ENCODE measurements at regions not wholly inside any gene's neighbourhood (a gene's known extent, or its start where the extent isn't known, plus 50 kb on each side); places are given as distances from the start of the nearest gene placed in this dataset.

DNA sequence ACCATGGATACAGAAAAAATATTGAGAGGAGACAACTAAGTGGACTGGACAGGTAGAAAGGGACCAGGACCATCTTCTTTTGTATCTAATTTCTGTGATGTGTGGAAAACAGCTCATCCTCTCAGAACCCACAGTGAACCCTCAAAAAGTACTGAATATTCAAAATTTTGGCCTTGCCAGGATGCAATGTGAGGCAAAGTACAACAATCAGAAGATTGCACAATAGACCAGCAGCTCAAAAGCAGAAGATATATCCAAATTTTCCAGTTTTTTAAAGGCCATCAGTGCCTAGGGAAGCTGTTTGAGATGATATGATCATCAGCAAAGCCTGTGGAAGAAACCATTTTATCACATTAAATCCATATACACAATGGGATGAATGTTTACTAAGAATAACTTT lies 973.3 kb upstream of the MIR17HG start:
- no peak for DNase-seq

DNA sequence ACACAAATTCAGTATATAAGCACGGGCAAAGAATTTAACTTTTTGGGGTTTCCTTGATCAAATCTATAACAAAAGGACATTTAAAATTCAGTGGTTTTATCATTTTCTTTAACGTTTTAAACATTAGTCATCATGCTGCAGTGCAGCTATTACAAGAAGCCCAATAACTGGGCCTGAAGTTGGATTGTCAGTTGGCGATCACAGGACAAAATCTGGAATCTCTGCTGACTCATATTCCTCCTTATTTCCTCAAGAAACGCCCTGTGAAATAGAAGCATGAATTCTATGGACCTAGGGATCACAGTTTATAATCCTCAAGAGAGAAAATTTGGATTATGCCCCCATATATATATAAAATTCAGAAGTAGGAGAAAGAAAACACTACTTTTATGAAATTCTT lies 971.6 kb upstream of the MIR17HG start:
- no peak for DNase-seq

DNA sequence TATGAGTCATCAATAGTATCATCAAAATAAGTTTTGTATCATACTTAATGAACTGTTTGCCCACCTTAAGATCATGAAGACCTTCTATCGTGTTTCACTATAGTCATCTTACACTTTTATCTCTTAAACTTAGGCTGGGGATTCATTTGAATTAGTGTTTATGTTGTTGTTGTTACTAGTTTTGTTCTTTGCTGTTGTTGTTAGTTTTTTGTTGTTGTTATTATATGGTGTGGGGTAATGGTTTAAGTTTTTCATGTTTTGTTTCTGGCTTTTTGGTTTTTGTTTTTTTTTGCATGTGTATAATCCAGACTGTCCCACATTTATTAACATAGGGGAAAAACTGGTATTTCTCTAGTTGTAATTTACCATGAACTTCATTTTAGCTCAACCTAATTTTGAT lies 965.1 kb upstream of the MIR17HG start:
- no peak for DNase-seq

DNA sequence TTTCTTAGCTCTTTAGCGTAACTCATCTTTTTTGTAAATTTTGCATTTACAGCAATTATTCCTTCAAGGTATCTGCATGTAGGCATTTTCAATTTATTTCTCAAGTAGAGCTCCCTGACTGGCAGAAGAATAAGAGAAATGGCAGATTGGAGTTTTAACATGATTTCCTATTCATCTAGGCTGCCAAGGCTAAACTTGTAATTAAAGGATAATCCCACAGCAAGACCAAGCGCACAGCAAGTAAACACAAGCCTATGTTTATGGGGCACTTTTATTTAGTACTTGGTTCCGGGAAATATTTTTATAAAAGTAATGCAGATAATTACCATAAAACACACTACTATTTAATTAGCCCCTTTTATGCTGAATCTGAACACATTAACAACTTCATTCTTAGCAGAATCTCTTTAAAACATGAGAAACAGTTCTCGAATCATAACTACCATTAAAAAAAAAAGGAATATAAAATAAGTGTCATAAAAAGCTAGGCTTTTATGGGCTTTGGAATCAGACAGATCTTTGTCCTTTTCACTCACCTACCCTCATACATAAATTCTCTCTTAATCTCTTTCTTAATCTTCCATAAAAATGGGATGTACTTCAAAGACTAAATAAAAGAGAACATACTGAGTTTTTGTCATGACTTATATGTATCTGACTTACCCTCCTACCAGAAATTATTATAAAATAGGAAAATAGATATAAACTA lies 961.6 kb upstream of the MIR17HG start:
- no peak for DNase-seq

DNA sequence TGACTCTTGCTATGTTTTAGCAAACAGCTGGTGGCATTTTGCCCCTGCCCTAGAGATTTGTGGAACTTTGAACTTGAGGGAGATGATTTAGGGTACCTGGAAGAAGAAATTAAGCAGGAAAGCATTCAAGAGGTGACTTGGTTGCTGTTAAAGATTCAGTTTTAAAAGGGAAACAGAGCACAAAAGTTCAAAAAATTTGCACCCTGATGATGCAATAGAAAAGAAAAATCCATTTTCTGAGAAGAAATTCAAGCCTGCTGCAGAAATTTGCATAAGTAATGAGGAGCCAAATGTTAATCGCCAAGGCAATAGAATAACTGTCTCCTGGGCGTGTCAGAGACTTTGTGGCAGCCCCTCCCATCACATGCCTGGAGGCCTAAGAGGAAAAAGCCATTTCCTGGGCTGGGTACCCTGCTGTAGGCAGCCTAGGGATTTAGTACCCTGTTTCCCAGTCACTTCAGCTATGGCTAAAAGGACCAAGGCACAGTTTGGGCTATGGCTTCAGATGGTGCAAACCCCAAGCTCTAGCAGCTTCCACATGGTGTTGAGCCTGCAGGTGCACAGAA lies 958.5 kb upstream of the MIR17HG start:
- no peak for DNase-seq

DNA sequence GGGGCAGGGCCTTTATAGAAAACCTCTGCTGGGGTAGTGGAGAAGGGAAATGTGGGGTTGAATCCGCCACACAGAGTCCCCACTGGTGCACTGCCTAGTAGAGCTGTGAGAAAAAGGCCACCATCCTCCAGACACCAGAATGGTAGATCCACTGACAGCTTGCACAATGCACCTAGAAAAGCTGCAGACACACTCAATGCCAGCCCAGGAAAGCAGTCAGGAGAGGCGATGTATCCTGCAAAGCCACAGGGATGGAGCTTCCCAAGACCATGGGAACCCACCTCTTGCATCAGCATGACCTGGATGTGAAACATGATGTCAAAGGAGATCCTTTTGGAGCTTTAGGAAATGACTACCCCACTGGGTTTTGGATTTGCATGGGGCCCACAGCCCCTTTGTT lies 958.0 kb upstream of the MIR17HG start:
- no peak for DNase-seq

DNA sequence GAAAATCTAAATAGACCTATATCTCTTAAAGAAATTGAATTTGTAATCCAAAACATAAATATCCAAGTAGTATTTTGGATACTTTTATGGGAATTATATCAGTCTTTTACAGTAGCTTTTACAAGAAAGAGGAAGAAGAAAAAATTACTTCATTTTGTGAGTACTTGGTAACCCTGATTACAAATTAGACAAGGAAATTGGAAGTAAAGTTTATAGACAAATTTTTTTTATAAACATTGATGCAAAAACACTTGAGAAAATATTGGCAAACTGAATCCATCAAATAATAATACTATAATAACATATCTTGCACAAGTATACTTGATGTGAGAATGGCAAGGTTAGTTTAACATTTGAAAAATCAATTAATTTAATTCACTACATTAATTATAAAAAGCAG lies 954.1 kb upstream of the MIR17HG start:
- DNase-seq = no peak

DNA sequence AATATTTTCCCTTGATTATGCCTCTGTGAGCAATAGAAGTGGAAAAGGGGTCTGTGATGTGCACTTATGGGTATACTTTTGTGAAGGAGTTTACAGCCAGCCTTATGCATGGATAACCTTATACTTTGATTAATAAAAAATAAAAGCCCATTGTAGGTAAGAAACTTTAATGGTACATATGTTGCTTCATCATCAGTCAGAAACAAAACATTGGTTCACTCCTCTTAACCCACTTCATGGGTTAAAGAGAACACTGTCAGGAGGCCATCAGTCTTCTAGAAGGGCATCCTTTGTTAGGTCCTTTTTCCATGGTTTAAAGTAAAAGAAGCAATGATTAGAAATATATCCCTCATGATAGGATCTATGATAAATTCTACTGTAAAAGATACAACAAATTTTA lies 952.1 kb upstream of the MIR17HG start:
- DNase-seq = no peak

DNA sequence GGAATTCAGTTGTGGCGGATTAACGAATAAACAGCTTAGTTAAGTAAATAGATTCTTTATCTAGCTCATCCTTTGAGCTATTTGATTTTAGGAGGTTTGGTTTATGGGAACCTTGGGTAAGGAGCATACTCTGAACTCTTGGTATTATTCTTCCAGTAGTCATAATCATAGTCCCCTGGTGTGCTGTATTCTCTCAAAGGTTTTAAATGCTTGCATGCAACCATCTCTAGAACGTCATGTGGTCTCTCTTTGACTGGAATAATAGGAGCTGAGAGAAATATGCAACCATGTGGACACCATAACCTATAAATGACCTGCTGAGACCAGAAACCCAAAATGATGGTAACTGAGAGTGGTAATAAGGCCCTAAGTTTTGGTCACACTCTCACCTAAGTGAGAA lies 951.6 kb upstream of the MIR17HG start:
- no peak for DNase-seq

DNA sequence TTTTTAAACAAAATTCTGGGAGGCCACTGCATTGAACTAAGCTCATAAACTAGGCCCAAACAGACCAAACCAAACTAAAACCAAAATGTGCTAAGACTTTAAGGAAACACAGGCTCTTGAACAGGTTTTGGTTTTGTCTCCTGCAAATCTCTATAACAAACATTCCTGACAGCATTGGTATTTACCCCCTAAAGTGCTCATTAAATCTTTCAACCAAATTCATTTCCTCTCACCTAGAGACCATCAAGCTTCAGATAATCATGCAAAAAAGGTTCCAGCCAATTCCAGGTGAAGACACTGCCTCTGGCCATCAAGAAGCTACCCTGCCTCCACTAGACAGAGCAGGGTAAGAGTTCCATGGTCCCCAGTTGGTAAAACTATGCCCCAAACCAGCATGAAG lies 951.2 kb upstream of the MIR17HG start:
- DNase-seq = no peak

DNA sequence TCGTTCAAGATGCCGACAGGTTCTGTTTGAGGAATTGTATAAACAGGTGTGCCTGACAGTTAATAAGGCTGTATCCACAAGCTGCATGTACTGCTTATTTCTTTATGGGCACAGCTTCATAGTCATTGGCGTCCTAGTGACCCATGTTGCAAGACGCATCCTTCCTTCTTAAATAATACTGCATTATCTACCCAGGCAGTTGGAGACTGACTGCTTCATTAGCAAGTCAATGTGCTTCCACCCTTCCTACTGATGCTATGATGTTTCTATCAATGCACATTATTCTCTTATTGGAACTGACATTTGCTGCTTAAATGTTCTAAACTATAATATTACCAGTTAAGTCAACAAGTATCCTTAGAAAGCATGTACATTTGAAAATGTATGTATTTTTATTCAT lies 950.0 kb upstream of the MIR17HG start:
- no peak for DNase-seq

DNA sequence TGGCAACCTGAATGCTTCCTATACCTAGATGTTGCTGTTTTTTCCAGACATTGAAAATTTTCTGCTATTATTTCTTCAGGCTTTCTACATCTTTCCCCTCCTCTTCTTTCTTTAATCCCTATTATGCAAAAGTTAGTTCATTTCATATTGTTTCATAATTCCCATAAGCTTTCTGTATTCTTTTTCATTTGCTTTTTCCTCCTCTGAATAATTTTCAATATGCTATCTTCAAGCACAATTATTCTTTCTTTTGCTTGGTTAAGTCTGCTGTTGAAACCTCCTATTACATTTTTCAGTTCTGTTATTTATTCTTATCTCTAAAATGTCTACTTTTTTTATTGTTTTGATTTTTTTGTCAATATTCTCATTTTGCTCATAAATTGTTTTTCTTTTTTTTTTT lies 947.1 kb upstream of the MIR17HG start:
- DNase-seq = no peak

DNA sequence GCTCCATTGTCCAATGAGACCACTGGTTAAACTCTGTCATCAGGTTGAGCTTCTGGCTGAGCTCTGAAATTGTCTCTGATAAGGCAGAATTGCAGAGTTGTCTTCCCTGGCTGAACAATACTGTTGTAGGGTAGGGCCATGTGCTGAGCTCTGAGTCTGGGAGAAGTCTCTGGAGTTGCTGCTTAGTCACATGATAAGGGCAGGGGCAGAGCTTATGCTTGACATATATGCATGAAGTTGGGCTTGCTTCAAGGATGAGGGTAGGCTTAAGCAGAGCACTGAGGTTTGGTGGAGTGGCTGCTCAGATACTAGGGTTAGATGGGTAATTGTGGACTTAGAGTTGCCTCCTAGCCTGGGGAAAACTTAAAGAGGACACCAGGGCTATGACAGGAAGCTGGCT lies 946.3 kb upstream of the MIR17HG start:
- no peak for DNase-seq

DNA sequence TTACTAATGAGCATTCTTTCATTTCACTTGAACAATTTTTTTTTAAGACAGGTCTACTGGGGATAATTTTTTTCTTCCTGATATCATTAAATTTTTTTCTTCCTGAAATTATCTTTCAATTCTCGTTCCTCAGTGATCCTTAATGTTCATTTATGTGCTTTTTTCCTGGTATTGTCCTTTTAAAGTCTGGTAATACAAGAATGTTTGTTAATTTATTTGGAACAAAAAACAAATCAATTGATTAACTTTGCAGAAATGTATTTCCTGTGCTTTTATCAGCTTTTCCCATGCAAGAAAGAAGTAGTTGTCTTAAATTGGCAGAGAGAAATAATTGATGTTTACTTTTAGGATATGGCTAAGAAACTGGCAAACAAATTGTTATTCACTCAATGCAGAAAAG lies 945.4 kb upstream of the MIR17HG start:
- no peak for DNase-seq

DNA sequence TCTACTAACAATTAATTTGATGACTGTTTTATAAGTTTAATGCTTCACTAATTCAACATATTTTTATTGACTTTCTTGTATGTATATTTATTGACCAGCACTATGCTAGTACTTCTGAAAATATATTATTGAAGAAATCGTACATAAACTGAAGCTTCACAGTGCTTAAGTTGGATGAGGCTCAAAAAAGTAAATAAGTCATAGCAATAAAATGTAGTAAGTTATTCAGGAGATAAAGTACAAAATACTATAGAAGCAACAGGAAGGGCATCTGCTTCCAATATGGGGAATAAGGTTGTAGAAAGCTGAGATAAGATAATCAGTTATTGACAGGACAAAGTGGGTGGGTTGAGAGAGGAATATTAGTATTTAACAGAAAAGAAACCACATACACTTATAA lies 944.9 kb upstream of the MIR17HG start:
- no peak for DNase-seq

DNA sequence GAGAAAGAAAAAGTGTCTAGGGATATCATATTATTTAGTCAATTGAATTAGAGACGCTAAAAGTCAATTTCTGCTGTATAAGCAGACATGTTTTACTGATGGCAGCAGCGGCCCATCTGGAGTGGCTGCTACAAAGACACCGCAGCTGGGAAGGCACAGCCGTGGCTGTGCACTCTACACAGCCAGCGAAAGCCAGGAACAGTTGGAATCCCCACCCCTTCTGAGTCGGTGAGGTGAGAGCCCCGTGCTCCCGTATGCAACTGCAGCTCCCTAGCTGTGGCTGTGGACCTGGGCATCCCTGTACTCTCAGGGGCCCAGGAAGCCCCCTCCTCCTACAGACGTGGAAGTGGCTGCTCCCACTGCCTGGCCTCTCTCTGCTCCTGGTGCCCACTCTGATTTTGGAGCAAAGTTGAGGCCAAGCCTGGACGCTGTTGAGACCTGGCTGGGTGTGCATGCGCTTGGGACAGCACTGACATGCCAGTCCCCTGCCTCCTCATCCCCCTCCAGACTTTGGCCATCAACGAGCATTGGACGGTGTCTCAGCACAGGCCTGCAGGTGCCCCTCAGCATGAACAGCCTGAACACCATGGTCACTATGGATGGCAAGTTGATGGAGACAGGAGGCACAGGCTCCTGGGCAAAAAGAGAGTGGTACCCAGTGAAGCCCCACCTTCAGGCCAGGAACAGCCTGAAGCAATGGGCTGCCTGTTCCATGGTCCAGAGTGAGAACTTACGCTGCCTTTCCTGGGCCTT lies 944.0 kb upstream of the MIR17HG start:
- no peak for DNase-seq

DNA sequence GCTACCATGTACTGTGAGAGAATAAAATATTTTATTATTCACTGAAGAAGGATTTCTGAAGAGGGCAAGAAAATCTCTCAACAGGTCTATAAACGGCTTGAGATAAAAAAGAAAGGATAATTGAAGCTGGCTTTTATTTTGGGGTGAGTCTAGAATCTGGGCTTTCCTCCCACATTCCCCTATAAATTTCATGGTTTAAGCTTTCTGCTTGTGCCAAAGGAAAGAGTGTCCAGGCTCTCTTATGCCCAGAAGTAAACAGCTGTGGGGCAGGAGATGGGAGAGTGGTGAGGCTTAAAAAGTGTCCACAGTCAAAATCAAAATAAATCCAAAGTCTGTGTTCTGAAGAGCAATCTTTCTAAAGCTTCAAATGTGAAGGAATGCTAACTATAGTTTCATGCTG lies 942.2 kb upstream of the MIR17HG start:
- DNase-seq = no peak

DNA sequence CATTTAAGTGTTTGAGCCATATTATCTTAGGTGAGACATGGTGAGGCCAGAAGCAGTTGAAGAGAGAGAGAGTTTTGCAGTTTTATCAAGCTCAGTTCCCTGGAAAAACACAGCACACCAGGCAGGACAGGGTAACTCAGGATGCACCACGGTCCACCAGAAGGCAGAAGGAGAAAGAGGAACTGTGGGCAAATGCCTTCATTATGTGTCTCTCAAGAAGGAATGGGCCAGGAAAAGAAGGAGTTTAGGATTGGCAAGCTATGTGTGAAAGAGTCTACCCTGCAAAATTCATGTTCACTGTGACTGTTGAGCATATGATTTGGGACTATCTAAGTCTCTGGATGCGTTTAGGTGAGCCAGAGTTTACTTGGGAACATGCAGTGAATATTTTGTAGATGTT lies 934.5 kb upstream of the MIR17HG start:
- no peak for DNase-seq

DNA sequence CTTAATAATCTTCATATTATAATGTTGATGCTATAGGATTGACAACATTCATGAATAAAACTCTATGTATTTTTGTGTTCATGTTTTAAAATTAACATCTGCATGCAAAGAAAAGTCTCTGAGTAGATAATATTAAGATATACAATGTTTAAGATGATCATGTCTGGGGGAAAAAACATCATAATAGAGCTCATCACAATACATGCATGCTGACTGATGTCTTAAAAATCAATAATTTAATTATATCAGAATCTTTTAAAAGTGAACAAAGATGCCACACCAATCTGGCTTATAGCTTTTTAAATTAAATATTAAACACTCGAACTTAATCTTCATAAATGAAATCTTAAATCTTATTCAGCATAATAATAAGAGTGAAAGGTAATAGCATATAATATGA lies 933.9 kb upstream of the MIR17HG start:
- DNase-seq = no peak

DNA sequence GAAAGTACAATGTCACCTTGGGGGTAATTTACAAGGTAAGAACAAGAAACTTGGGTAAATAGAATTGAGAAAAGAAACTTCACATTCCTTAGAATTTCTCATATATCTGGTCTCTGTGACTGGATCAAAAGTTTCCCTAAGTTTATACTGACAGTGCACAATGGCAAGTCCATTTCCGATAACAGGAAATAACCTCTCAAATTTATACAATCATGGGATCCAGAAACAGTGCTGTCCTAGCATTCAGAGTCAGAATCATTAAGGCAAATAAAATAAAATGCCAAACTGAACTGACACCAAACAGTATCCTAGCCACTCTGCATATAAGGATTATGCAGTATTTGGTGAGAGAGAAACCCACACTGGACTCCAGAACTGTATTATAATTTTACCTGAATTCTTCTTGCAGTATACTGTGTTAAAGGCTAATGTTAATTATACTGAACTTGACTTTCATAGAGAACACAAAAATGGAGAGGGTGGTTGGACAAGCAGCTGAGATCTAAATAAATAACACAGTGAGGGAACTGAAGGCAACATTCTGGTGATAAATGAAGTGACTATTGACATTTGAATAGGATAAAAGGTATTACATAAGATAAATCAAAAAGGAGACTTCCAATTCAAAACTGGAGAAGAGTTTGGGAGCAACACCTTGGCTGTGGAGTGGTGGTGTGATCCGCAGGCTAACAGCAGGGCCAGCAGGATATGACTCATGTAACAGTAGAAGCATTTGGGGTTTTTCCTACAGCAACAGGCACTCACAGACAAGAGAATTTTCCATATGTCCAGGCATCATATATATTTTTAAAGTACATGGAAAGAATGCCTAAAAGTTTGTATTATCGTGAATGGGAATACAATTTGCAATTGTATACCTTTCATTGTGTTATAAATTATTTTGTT lies 932.5 kb upstream of the MIR17HG start:
- DNase-seq = peak; percentile 60

DNA sequence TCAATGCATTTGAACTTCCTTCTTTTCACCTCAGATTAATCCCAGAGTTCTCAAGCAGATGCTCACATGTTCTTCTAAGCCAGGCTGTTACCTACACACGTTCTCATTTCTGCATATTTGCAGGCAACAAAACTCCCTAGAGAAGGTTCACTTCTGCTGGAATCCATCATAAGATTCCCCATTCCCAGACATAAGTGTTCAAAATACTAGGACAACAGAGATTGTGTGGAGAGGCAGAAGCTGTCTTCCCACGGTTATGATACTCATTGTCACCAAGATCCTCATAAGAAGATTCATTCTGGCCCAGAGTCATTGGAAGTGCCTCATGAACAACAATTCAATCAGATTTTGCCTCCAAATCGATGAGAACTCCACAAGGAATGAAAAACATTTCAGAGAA lies 931.6 kb upstream of the MIR17HG start:
- DNase-seq = no peak

DNA sequence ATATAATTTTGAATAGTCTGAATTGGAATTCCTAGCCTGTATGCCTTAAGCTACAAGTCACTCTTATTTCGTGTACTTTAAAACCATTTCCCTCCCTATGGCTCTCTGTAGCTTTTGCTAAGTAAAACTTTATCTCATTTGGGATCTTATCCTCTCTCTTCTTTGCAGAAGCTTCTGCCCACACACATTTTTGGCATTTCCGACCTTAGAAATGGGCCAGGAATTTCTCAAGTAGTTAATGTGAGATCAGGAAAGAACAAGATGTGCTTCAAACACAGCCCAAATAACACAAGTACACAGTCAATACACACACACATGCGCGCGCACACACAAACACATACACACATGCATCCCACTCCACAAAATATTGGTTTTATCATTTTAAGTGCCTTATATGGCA lies 931.0 kb upstream of the MIR17HG start:
- DNase-seq = no peak

DNA sequence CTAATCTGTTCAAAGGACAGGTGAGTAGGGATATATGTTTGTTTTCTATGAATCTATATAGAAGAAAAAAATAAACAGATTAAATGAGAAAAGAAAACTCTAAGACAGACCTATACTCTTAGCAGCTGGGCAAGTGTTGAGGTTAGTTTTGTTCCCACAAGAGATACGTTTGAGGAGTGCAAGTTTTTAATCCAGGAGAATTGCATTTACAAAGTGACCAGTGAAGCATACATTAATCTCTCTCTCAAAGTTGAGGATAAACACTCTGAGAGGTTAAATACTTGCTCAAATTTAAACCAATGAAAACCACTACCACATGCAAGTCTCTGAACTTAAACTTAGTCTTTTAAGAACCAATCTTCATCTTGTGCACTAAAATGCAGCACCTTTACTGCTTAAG lies 930.5 kb upstream of the MIR17HG start:
- no peak for DNase-seq
